B cell (primary cell): ENCODE measurements at regions not wholly inside any gene's neighbourhood (a gene's known extent, or its start where the extent isn't known, plus 50 kb on each side); places are given as distances from the start of the nearest gene placed in this dataset.

ENCODE experiments used
- ATAC-seq: fragments of 200-7000 bp; cut with Tn5 transposase; one replicate; pipeline ENCODE4 v1.10.0; 2021; ENCODE audit warnings: low read depth, mild to moderate bottlenecking, moderate number of reproducible peaks, moderate library complexity
- CTCF ChIA-PET: fragments of 350-600 bp; sonication (Branson Sonifier 250); formaldehyde crosslinking; loops from one replicate; lab custom pipeline; 2021; ENCODE audit warnings: antibody characterized with exemption, inconsistent platforms; lab: Charles Lee
- POLR2A ChIA-PET: fragments of 350-600 bp; sonication (Branson Sonifier 250); formaldehyde crosslinking; loops from one replicate; lab custom pipeline; 2021; ENCODE audit warnings: antibody characterized with exemption; lab: Charles Lee
- DNase-seq: peaks from one replicate; pipeline ENCODE4 v3.0.0; 2013
- H2AFZ ChIP-seq: 2 replicates; pipeline ENCODE4 v1.6.1; 2012; ENCODE audit warnings: mild to moderate bottlenecking, low read depth, low read length; ENCODE audit not compliant: insufficient read depth, poor library complexity, severe bottlenecking
- H3K27ac ChIP-seq, 2 donors: 1 replicate in 1 of 2; 2 replicates in 1 of 2; pipeline ENCODE4 v1.5.1; 2012 to 2013; ENCODE audit warnings: low read length in 2 of 2, mild to moderate bottlenecking in 2 of 2, moderate library complexity in 1 of 2
- H3K27me3 ChIP-seq, 4 experiments: fragments of 200-600 bp in 1 of 4; sonication (generic) in 1 of 4; replicated peaks in 1 of 4; 1 replicate in 2 of 4; 2 replicates in 2 of 4; pipeline versions ENCODE4 v1.6.1 to v1.7.0; 2013 to 2016; ENCODE audit warnings: low read length in 3 of 4, mild to moderate bottlenecking in 2 of 4, mixed read lengths in 1 of 4, moderate library complexity in 1 of 4; ENCODE audit not compliant: insufficient read depth in 4 of 4, control insufficient read depth in 3 of 4; ENCODE audit errors: control extremely low read depth in 1 of 4
- H3K36me3 ChIP-seq, 2 experiments: replicated peaks in 1 of 2; 1 replicate in 1 of 2; 2 replicates in 1 of 2; pipeline versions ENCODE4 v1.6.1 to v1.7.1; 2013; ENCODE audit warnings: low read length in 1 of 2; ENCODE audit not compliant: insufficient read depth in 2 of 2, control insufficient read depth in 1 of 2; ENCODE audit errors: control extremely low read depth in 1 of 2, extremely low read depth in 1 of 2
- H3K4me1 ChIP-seq, 2 donors: fragments of 200-600 bp in 1 of 2; sonication (generic) in 1 of 2; 1 replicate in 1 of 2; 2 replicates in 1 of 2; pipeline versions ENCODE4 v1.5.1 to v1.6.1; 2013 to 2017; ENCODE audit warnings: low read length in 2 of 2; ENCODE audit not compliant: control insufficient read depth in 2 of 2, insufficient read depth in 2 of 2
- H3K4me2 ChIP-seq: replicated peaks from 2 replicates; pipeline ENCODE3; 2012; ENCODE audit warnings: mild to moderate bottlenecking, low read depth, low read length; ENCODE audit not compliant: poor library complexity, severe bottlenecking
- H3K4me3 ChIP-seq, 5 experiments: fragments of 200-600 bp in 1 of 5; sonication (generic) in 1 of 5; 1 replicate in 3 of 5; 2 replicates in 2 of 5; pipeline versions ENCODE4 v1.5.1 to v1.7.0; 2011 to 2016; ENCODE audit warnings: low read length in 4 of 5, mild to moderate bottlenecking in 4 of 5, low read depth in 2 of 5, control low read depth in 1 of 5, moderate library complexity in 1 of 5; ENCODE audit not compliant: insufficient read depth in 1 of 5; ENCODE audit errors: control extremely low read depth in 1 of 5, extremely low read depth in 1 of 5
- H3K79me2 ChIP-seq: fragments of 200-600 bp; sonication (generic); one replicate; pipeline ENCODE4 v1.6.0; 2016; ENCODE audit warnings: low read length; ENCODE audit not compliant: control insufficient read depth, insufficient read depth
- H3K9ac ChIP-seq: fragments of 200-600 bp; sonication (generic); 2 replicates; pipeline ENCODE4 v1.6.1; 2017; ENCODE audit warnings: mild to moderate bottlenecking, low read length, moderate library complexity
- H3K9me3 ChIP-seq, 3 donors: one replicate each; pipeline versions ENCODE4 v1.6.1 to v1.7.1; 2013; ENCODE audit warnings: low read length in 2 of 3; ENCODE audit not compliant: control insufficient read depth in 2 of 3, insufficient read depth in 1 of 3; ENCODE audit errors: control extremely low read depth in 1 of 3
- H4K20me1 ChIP-seq: 2 replicates; pipeline ENCODE4 v1.6.0; 2012; ENCODE audit warnings: mild to moderate bottlenecking, low read length; ENCODE audit not compliant: insufficient read depth, control insufficient read depth, poor library complexity, severe bottlenecking
- H3K27ac Mint-ChIP-seq: one replicate; pipeline ENCODE4 v1.8.0; 2021; ENCODE audit warnings: mixed read lengths
- H3K27me3 Mint-ChIP-seq: one replicate; pipeline ENCODE4 v1.8.0; 2021; ENCODE audit warnings: mixed read lengths
- H3K4me1 Mint-ChIP-seq: one replicate; pipeline ENCODE4 v1.8.0; 2021; ENCODE audit warnings: mixed read lengths
- H3K4me3 Mint-ChIP-seq: one replicate; pipeline ENCODE4 v1.8.0; 2021; ENCODE audit warnings: mixed read lengths
- H3K9me3 Mint-ChIP-seq: one replicate; pipeline ENCODE4 v1.8.0; 2022; ENCODE audit warnings: mixed read lengths; ENCODE audit not compliant: insufficient read depth
- CTCF ChIP-seq: fragments of 200-600 bp; IDR thresholded peaks from one replicate; pipeline ENCODE4 v1.8.0; 2022; ENCODE audit warnings: antibody characterized with exemption, mild to moderate bottlenecking
- EZH2 ChIP-seq: IDR thresholded peaks from 2 replicates; pipeline ENCODE4 v1.6.1; 2012; ENCODE audit warnings: borderline replicate concordance, low read depth, mild to moderate bottlenecking, moderate library complexity, low read length; ENCODE audit not compliant: insufficient read depth, poor library complexity, severe bottlenecking
- WGBS: methylation state at CpG from one replicate; pipeline ENCODE4 v1.1.5; 2013; ENCODE audit warnings: missing lambda C conversion rate; ENCODE audit not compliant: insufficient coverage; 5-methylcytosine and 5-hydroxymethylcytosine counted together
- intact Hi-C: fragments of 100-400 bp; cut with micrococcal nuclease; formaldehyde crosslinking; loops from one replicate; pipeline ENCODE4 v1.10.0; 2022

- no peaks in the 10 kb centered on the region for H3K4me1 ChIP-seq
- H3K4me3 ChIP-seq, result no peak overlapping the region
- no peak for TF ChIP-seq EZH2
- TF ChIP-seq CTCF, result no peak
- H2AFZ ChIP-seq, result no peak overlapping the region
- H3K4me2 ChIP-seq, result no peak overlapping the region
- no peaks in the 10 kb centered on the region for H3K27me3 ChIP-seq
- Mint-ChIP-seq H3K9me3 (peaks cover 7% of the 10 kb centered on the region), H3K4me3 (no peak overlapping the region), H3K4me1 (no peaks in the 10 kb centered on the region), H3K27me3 (no peaks in the 10 kb centered on the region), H3K27ac (no peak overlapping the region)
- WGBS, result no CpG with 5 or more reads among the region's 1 CpG
- no peaks in the 10 kb centered on the region for H4K20me1 ChIP-seq
- intact Hi-C loops, result no loop called here
- no peaks in the 10 kb centered on the region for H3K79me2 ChIP-seq
- no peaks in the 10 kb centered on the region for H3K9me3 ChIP-seq
- H3K36me3 ChIP-seq, result no peaks in the 10 kb centered on the region
- H3K9ac ChIP-seq, result no peak overlapping the region
- ChIA-PET CTCF (no interaction called here), POLR2A (no interaction called here)
- H3K27ac ChIP-seq, result no peak overlapping the region
- ATAC-seq (no peak), DNase-seq (no peak)
Measured at GRCh38 chr13:64556376-64556775, 2673.8 kb downstream of the PCDH9 start.

GRCh38 chr13:64553411-64554129 lies 2676.6 kb downstream of the PCDH9 start:
- Histone ChIP-seq H3K27ac (no peak overlapping the region), H4K20me1 (no peaks in the 10 kb centered on the region), H3K9me3 (no peaks in the 10 kb centered on the region), H3K9ac (no peak overlapping the region), H3K79me2 (no peaks in the 10 kb centered on the region), H3K4me1 (no peaks in the 10 kb centered on the region), H2AFZ (no peak overlapping the region), H3K36me3 (no peaks in the 10 kb centered on the region), H3K27me3 (no peaks in the 10 kb centered on the region), H3K4me2 (no peak overlapping the region), H3K4me3 (no peak overlapping the region)
- no peak for DNase-seq
- POLR2A ChIA-PET, result no interaction called here
- H3K27ac Mint-ChIP-seq, result no peak overlapping the region
- H3K4me1 Mint-ChIP-seq, result no peaks in the 10 kb centered on the region
- H3K9me3 Mint-ChIP-seq, result peaks cover 9% of the 10 kb centered on the region
- no peak for TF ChIP-seq CTCF
- no peak overlapping the region for H3K4me3 Mint-ChIP-seq
- H3K27me3 Mint-ChIP-seq, result no peaks in the 10 kb centered on the region
- intact Hi-C loops, result no loop called here
- WGBS, result 100% methylated on average over 1 of the region's 2 CpGs
- no peak for ATAC-seq
- CTCF ChIA-PET, result no interaction called here
